ENCODE measurements at regions not wholly inside any gene's neighbourhood (a gene's known extent, or its start where the extent isn't known, plus 50 kb on each side); places are given as distances from the start of the nearest gene placed in this dataset.
"Not testable (repeated sequence)": the region's sequence is repeated elsewhere in the genome, so short reads cannot be mapped to it uniquely, and the experiment has no call there.

- Histone ChIP-seq H3K9ac (ENCODE audit: low read depth in 1 of 2, low read length in 2 of 2) (no peak overlapping the region), H3K27ac (ENCODE audit: low read depth, low read length) (no peak overlapping the region), H3K27me3 (ENCODE audit: control insufficient read depth in 1 of 2, insufficient read depth in 2 of 2, low read length in 2 of 2) (peaks cover 4 to 12% of the 10 kb centered on the region in 2 donors), H3K9me3 (ENCODE audit: control insufficient read depth in 1 of 2, low read length in 2 of 2) (peaks cover 2 to 5% of the 10 kb centered on the region in 2 donors), H3K4me3 (ENCODE audit: low read depth in 1 of 2, low read length in 2 of 2) (no peak overlapping the region), H3K4me1 (ENCODE audit: control insufficient read depth in 1 of 2, insufficient read depth in 2 of 2, low read length in 2 of 2) (no peaks in the 10 kb centered on the region), H3K36me3 (ENCODE audit: control insufficient read depth in 1 of 2, insufficient read depth in 2 of 2, low read length in 2 of 2) (no peaks in the 10 kb centered on the region)
Measured at GRCh38 chr6:40879169-40879568, 159.9 kb downstream of the UNC5CL start.

DNA sequence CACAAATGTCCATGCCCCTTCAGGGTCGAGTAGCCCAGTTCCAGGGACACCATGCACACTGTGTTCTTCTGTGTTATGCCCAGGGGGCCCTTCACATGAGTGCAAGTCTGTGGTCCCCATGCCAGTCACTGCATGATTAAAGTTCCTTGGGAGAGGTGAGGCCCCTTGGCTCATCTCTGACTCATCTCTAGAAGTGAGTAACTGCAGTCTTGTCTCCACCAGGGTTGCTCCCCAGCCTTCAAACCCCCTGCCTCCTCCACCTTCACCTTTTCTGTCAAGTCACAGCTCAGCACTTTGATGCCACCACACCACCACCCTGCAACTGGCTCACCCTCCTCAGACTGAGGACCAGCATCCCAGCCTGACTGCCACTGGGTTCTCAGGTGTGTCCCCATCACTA, 161.7 kb downstream of the UNC5CL start:
- Histone ChIP-seq H3K36me3 (ENCODE audit: control insufficient read depth in 1 of 2, insufficient read depth in 2 of 2, low read length in 2 of 2) (no peaks in the 10 kb centered on the region), H3K4me1 (ENCODE audit: control insufficient read depth in 1 of 2, insufficient read depth in 2 of 2, low read length in 2 of 2) (no peaks in the 10 kb centered on the region), H3K27me3 (ENCODE audit: control insufficient read depth in 1 of 2, insufficient read depth in 2 of 2, low read length in 2 of 2) (peaks cover 4 to 12% of the 10 kb centered on the region in 2 donors), H3K9me3 (ENCODE audit: control insufficient read depth in 1 of 2, low read length in 2 of 2) (peaks cover 2 to 5% of the 10 kb centered on the region in 2 donors), H3K9ac (ENCODE audit: low read depth in 1 of 2, low read length in 2 of 2) (no peak overlapping the region), H3K27ac (ENCODE audit: low read depth, low read length) (no peak overlapping the region), H3K4me3 (ENCODE audit: low read depth in 1 of 2, low read length in 2 of 2) (no peak overlapping the region)

DNA sequence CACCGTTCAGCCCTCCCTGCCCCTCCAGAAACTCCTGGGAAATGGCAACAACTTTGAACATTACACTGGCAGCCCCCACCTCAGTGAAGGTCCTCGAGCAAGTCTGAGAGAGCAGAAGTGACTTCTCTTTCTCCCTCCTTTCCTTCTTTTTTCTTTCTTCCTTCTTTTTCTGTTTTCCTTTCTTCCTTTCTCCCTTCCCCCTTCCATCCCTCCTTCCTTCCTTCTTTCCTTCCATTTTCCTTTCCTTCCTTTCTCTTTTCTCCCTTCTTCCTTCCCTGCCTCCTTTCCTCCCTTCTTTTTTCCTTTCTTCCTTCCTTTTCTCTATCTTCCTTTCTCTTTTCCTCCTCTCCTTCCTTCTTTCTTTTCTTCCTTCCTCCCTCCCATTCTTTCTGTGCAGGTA, 162.7 kb downstream of the UNC5CL start:
- Histone ChIP-seq H3K4me1 (ENCODE audit: control insufficient read depth in 1 of 2, insufficient read depth in 2 of 2, low read length in 2 of 2) (peaks cover 0 to under 1% of the 10 kb centered on the region in 2 donors), H3K36me3 (ENCODE audit: control insufficient read depth in 1 of 2, insufficient read depth in 2 of 2, low read length in 2 of 2) (no peaks in the 10 kb centered on the region), H3K4me3 (ENCODE audit: low read depth in 1 of 2, low read length in 2 of 2) (no peak overlapping the region), H3K9ac (ENCODE audit: low read depth in 1 of 2, low read length in 2 of 2) (no peak overlapping the region), H3K27me3 (ENCODE audit: control insufficient read depth in 1 of 2, insufficient read depth in 2 of 2, low read length in 2 of 2) (peaks cover 4 to 12% of the 10 kb centered on the region in 2 donors), H3K9me3 (ENCODE audit: control insufficient read depth in 1 of 2, low read length in 2 of 2) (peaks cover 2 to 5% of the 10 kb centered on the region in 2 donors), H3K27ac (ENCODE audit: low read depth, low read length) (no peak overlapping the region)

- Histone ChIP-seq H3K4me1 (ENCODE audit: control insufficient read depth in 1 of 2, insufficient read depth in 2 of 2, low read length in 2 of 2) (peaks cover 0 to 4% of the 10 kb centered on the region in 2 donors), H3K36me3 (ENCODE audit: control insufficient read depth in 1 of 2, insufficient read depth in 2 of 2, low read length in 2 of 2) (no peaks in the 10 kb centered on the region), H3K4me3 (ENCODE audit: low read depth in 1 of 2, low read length in 2 of 2) (no peak overlapping the region), H3K27ac (ENCODE audit: low read depth, low read length) (no peak overlapping the region), H3K9me3 (ENCODE audit: control insufficient read depth in 1 of 2, low read length in 2 of 2) (peaks cover 2 to 5% of the 10 kb centered on the region in 2 donors), H3K9ac (ENCODE audit: low read depth in 1 of 2, low read length in 2 of 2) (no peak overlapping the region), H3K27me3 (ENCODE audit: control insufficient read depth in 1 of 2, insufficient read depth in 2 of 2, low read length in 2 of 2) (peaks cover 4 to 12% of the 10 kb centered on the region in 2 donors)
Measured at GRCh38 chr6:40874495-40874894, 164.5 kb downstream of the UNC5CL start.

DNA sequence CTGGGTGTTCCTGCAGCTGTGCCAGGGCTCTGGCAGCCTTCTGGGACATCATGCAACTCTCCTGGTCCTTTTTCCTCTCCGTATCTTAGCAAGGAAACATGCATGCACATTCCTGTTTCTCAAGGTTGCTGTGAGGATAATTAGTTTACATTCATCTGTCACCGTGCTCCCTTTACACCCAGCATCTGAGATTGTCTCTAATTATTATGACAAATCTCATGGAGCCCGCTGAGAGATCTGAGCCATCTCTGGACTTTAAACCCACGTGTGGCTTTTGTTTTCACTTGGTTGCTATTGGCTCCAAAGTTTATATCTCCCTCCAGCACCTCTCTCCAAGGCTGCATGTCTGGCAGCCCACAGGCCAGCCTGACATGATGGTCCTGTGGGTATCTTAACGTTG, 167.6 kb downstream of the UNC5CL start:
- Histone ChIP-seq H3K9ac (ENCODE audit: low read depth in 1 of 2, low read length in 2 of 2) (no peak overlapping the region), H3K27me3 (ENCODE audit: control insufficient read depth in 1 of 2, insufficient read depth in 2 of 2, low read length in 2 of 2) (peaks cover 0 to 12% of the 10 kb centered on the region in 2 donors), H3K4me1 (ENCODE audit: control insufficient read depth in 1 of 2, insufficient read depth in 2 of 2, low read length in 2 of 2) (peaks cover 0 to 4% of the 10 kb centered on the region in 2 donors), H3K36me3 (ENCODE audit: control insufficient read depth in 1 of 2, insufficient read depth in 2 of 2, low read length in 2 of 2) (no peaks in the 10 kb centered on the region), H3K27ac (ENCODE audit: low read depth, low read length) (no peak overlapping the region), H3K4me3 (ENCODE audit: low read depth in 1 of 2, low read length in 2 of 2) (no peak overlapping the region), H3K9me3 (ENCODE audit: control insufficient read depth in 1 of 2, low read length in 2 of 2) (no peaks in the 10 kb centered on the region)

DNA sequence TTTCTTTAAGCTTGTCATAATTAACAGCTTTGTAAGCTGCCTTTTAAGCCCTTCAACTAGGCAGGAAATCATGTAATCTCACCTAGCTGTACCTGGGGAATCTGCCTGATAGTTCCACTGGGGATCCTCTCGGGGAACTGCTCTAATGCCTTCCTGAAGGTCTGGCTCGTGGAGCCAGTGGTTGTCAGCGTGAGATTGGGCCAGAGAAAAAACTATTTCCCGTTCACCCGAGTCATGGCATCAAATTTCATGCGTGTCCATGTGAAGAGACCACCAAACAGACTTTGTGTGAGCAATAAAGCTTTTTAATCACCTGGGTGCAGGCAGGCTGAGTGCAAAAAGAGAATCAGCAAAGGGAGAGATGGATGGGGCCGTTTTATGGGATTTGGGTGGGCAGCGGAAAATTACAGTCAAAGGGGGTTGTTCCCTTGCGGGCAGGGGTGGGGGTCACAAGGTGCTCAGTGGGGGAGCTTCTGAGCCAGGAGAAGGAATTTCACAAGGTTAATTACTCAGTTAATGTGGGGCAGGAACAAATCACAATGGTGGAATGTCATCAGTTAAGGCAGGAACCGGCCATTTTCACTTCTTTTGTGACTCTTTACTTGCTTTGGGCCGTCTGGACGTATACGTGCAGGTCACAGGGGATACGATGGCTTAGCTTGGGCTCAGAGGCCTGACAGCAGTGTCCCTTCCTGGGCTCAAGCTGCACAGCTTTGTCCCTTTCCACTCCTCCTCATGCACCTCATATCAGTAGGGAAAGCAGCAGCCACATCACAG, 170.7 kb downstream of the UNC5CL start:
- not testable (repeated sequence) for H3K4me3 ChIP-seq (ENCODE audit: low read depth in 1 of 2, low read length in 2 of 2); H3K27ac ChIP-seq (ENCODE audit: low read depth, low read length); H3K4me1 ChIP-seq (ENCODE audit: control insufficient read depth in 1 of 2, insufficient read depth in 2 of 2, low read length in 2 of 2); H3K9ac ChIP-seq (ENCODE audit: low read depth in 1 of 2, low read length in 2 of 2); H3K9me3 ChIP-seq (ENCODE audit: control insufficient read depth in 1 of 2, low read length in 2 of 2); H3K36me3 ChIP-seq (ENCODE audit: control insufficient read depth in 1 of 2, insufficient read depth in 2 of 2, low read length in 2 of 2); H3K27me3 ChIP-seq (ENCODE audit: control insufficient read depth in 1 of 2, insufficient read depth in 2 of 2, low read length in 2 of 2)

- H3K9me3 ChIP-seq (ENCODE audit: control insufficient read depth in 1 of 2, low read length in 2 of 2); H3K9ac ChIP-seq (ENCODE audit: low read depth in 1 of 2, low read length in 2 of 2); H3K36me3 ChIP-seq (ENCODE audit: control insufficient read depth in 1 of 2, insufficient read depth in 2 of 2, low read length in 2 of 2); H3K4me3 ChIP-seq (ENCODE audit: low read depth in 1 of 2, low read length in 2 of 2); H3K27me3 ChIP-seq (ENCODE audit: control insufficient read depth in 1 of 2, insufficient read depth in 2 of 2, low read length in 2 of 2); H3K4me1 ChIP-seq (ENCODE audit: control insufficient read depth in 1 of 2, insufficient read depth in 2 of 2, low read length in 2 of 2); H3K27ac ChIP-seq (ENCODE audit: low read depth, low read length): not testable (repeated sequence)
Measured at GRCh38 chr6:40867527-40867926, 171.5 kb downstream of the UNC5CL start.

GRCh38 chr6:40865259-40865658, 173.8 kb downstream of the UNC5CL start:
- H3K9ac ChIP-seq (ENCODE audit: low read depth in 1 of 2, low read length in 2 of 2); H3K4me3 ChIP-seq (ENCODE audit: low read depth in 1 of 2, low read length in 2 of 2); H3K36me3 ChIP-seq (ENCODE audit: control insufficient read depth in 1 of 2, insufficient read depth in 2 of 2, low read length in 2 of 2); H3K9me3 ChIP-seq (ENCODE audit: control insufficient read depth in 1 of 2, low read length in 2 of 2); H3K27me3 ChIP-seq (ENCODE audit: control insufficient read depth in 1 of 2, insufficient read depth in 2 of 2, low read length in 2 of 2); H3K27ac ChIP-seq (ENCODE audit: low read depth, low read length); H3K4me1 ChIP-seq (ENCODE audit: control insufficient read depth in 1 of 2, insufficient read depth in 2 of 2, low read length in 2 of 2): not testable (repeated sequence)

GRCh38 chr6:40860443-40860842, 178.6 kb downstream of the UNC5CL start:
- Histone ChIP-seq H3K4me3 (ENCODE audit: low read depth in 1 of 2, low read length in 2 of 2) (no peak overlapping the region), H3K9me3 (ENCODE audit: control insufficient read depth in 1 of 2, low read length in 2 of 2) (peaks cover 0 to 4% of the 10 kb centered on the region in 2 donors), H3K27ac (ENCODE audit: low read depth, low read length) (no peak overlapping the region), H3K27me3 (ENCODE audit: control insufficient read depth in 1 of 2, insufficient read depth in 2 of 2, low read length in 2 of 2) (no peaks in the 10 kb centered on the region), H3K4me1 (ENCODE audit: control insufficient read depth in 1 of 2, insufficient read depth in 2 of 2, low read length in 2 of 2) (no peaks in the 10 kb centered on the region), H3K36me3 (ENCODE audit: control insufficient read depth in 1 of 2, insufficient read depth in 2 of 2, low read length in 2 of 2) (no peaks in the 10 kb centered on the region), H3K9ac (ENCODE audit: low read depth in 1 of 2, low read length in 2 of 2) (no peak overlapping the region)

GRCh38 chr6:40856271-40856670, 182.8 kb downstream of the UNC5CL start:
- Histone ChIP-seq H3K4me3 (ENCODE audit: low read depth in 1 of 2, low read length in 2 of 2) (no peak overlapping the region), H3K36me3 (ENCODE audit: control insufficient read depth in 1 of 2, insufficient read depth in 2 of 2, low read length in 2 of 2) (no peaks in the 10 kb centered on the region), H3K4me1 (ENCODE audit: control insufficient read depth in 1 of 2, insufficient read depth in 2 of 2, low read length in 2 of 2) (no peaks in the 10 kb centered on the region), H3K9me3 (ENCODE audit: control insufficient read depth in 1 of 2, low read length in 2 of 2) (no peaks in the 10 kb centered on the region), H3K9ac (ENCODE audit: low read depth in 1 of 2, low read length in 2 of 2) (no peak overlapping the region), H3K27me3 (ENCODE audit: control insufficient read depth in 1 of 2, insufficient read depth in 2 of 2, low read length in 2 of 2) (no peaks in the 10 kb centered on the region), H3K27ac (ENCODE audit: low read depth, low read length) (no peak overlapping the region)

All from duodenal mucosa (tissue), 2 donors.